ENCODE measurements at regions not wholly inside any gene's neighbourhood (a gene's known extent, or its start where the extent isn't known, plus 50 kb on each side); places are given as distances from the start of the nearest gene placed in this dataset.

- Mint-ChIP-seq H3K4me1 (ENCODE audit: low read depth) (no peaks in the 10 kb centered on the region), H3K9me3 (no peaks in the 10 kb centered on the region), H3K27me3 (no peaks in the 10 kb centered on the region), H3K36me3 (ENCODE audit: low read depth) (no peaks in the 10 kb centered on the region), H3K27ac (no peak overlapping the region), H3K4me3 (no peak overlapping the region)
- intact Hi-C loops (cut with DNase I, micrococcal nuclease): no loop called here
- ChIA-PET CTCF (no interaction called here), POLR2A (no interaction called here)
- DNase-seq: no peak
- H3K4me1 ChIP-seq (ENCODE audit: insufficient read depth, low read length): no peaks in the 10 kb centered on the region
- no peaks in the 10 kb centered on the region for H3K27me3 ChIP-seq (ENCODE audit: control insufficient read depth in 1 of 2, insufficient read depth in 2 of 2, low read length in 2 of 2)
- no peak for TF ChIP-seq CTCF (IDR thresholded peaks at IDR 0.05)
- no peak for ATAC-seq (ENCODE audit: poor library complexity)
- H3K4me3 ChIP-seq (ENCODE audit: low read length): no peak overlapping the region
- no peaks in the 10 kb centered on the region for H3K36me3 ChIP-seq (ENCODE audit: insufficient read depth, low read length)
- H3K9me3 ChIP-seq (ENCODE audit: control insufficient read depth in 1 of 2, insufficient read depth in 1 of 2, low read length in 2 of 2): no peaks in the 10 kb centered on the region
- H3K27ac ChIP-seq (ENCODE audit: low read depth in 1 of 2, low read length in 2 of 2): no peak overlapping the region
Observed at GRCh38 chr12:86950444-86950843, 694.3 kb upstream of the MGAT4C start.

GRCh38 chr12:86950043-86950442 is 693.9 kb upstream of the MGAT4C start:
- H3K36me3 ChIP-seq (ENCODE audit: insufficient read depth, low read length): no peaks in the 10 kb centered on the region
- H3K9me3 Mint-ChIP-seq: no peaks in the 10 kb centered on the region
- intact Hi-C loops (cut with DNase I, micrococcal nuclease): no loop called here
- no peaks in the 10 kb centered on the region for H3K36me3 Mint-ChIP-seq (ENCODE audit: low read depth)
- H3K27ac Mint-ChIP-seq: no peak overlapping the region
- no peak overlapping the region for H3K27ac ChIP-seq (ENCODE audit: low read depth in 1 of 2, low read length in 2 of 2)
- H3K27me3 ChIP-seq (ENCODE audit: control insufficient read depth in 1 of 2, insufficient read depth in 2 of 2, low read length in 2 of 2): no peaks in the 10 kb centered on the region
- ChIA-PET CTCF (no interaction called here), POLR2A (no interaction called here)
- no peaks in the 10 kb centered on the region for H3K27me3 Mint-ChIP-seq
- no peaks in the 10 kb centered on the region for H3K4me1 ChIP-seq (ENCODE audit: insufficient read depth, low read length)
- TF ChIP-seq CTCF (IDR thresholded peaks at IDR 0.05): no peak
- DNase-seq: no peak
- no peak for ATAC-seq (ENCODE audit: poor library complexity)
- H3K9me3 ChIP-seq (ENCODE audit: control insufficient read depth in 1 of 2, insufficient read depth in 1 of 2, low read length in 2 of 2): no peaks in the 10 kb centered on the region
- no peak overlapping the region for H3K4me3 ChIP-seq (ENCODE audit: low read length)
- no peaks in the 10 kb centered on the region for H3K4me1 Mint-ChIP-seq (ENCODE audit: low read depth)
- H3K4me3 Mint-ChIP-seq: no peak overlapping the region

GRCh38 chr12:86948851-86949250 is 692.7 kb upstream of the MGAT4C start:
- DNase-seq (no peak), ATAC-seq (ENCODE audit: poor library complexity) (no peak)
- CTCF ChIA-PET: no interaction called here
- H3K27ac Mint-ChIP-seq: no peak overlapping the region
- Histone ChIP-seq H3K4me3 (ENCODE audit: low read length) (no peak overlapping the region), H3K4me1 (ENCODE audit: insufficient read depth, low read length) (no peaks in the 10 kb centered on the region), H3K27me3 (ENCODE audit: control insufficient read depth in 1 of 2, insufficient read depth in 2 of 2, low read length in 2 of 2) (no peaks in the 10 kb centered on the region), H3K9me3 (ENCODE audit: control insufficient read depth in 1 of 2, insufficient read depth in 1 of 2, low read length in 2 of 2) (no peaks in the 10 kb centered on the region), H3K36me3 (ENCODE audit: insufficient read depth, low read length) (no peaks in the 10 kb centered on the region), H3K27ac (ENCODE audit: low read depth in 1 of 2, low read length in 2 of 2) (no peak overlapping the region)
- no peaks in the 10 kb centered on the region for H3K36me3 Mint-ChIP-seq (ENCODE audit: low read depth)
- no peak overlapping the region for H3K4me3 Mint-ChIP-seq
- no peaks in the 10 kb centered on the region for H3K27me3 Mint-ChIP-seq
- intact Hi-C loops (cut with DNase I, micrococcal nuclease): no loop called here
- no peaks in the 10 kb centered on the region for H3K9me3 Mint-ChIP-seq
- POLR2A ChIA-PET: no interaction called here
- H3K4me1 Mint-ChIP-seq (ENCODE audit: low read depth): no peaks in the 10 kb centered on the region
- TF ChIP-seq CTCF (IDR thresholded peaks at IDR 0.05): no peak

Data from CD4-positive, alpha-beta T cell (primary cell).